IMR-90 (cell line): ENCODE measurements at regions not wholly inside any gene's neighbourhood (a gene's known extent, or its start where the extent isn't known, plus 50 kb on each side); places are given as distances from the start of the nearest gene placed in this dataset.

ENCODE experiments used
- ATAC-seq: fragments of 200-7000 bp; cut with Tn5 transposase; 2 replicates; pipeline ENCODE4 v1.9.1; 2020; ENCODE audit warnings: low read depth, mild to moderate bottlenecking, moderate library complexity
- BruUV-seq: library from RNA; stranded (reverse); fragments of 400-500 nt; replicated peaks from 2 replicates; lab custom pipeline; 2021; lab: Mats Ljungman, UMichigan
- CTCF ChIA-PET: fragments of 300-600 bp; formaldehyde crosslinking; extraction: SDS; loops from one replicate; lab custom pipeline; 2021; ENCODE audit warnings: antibody characterized with exemption; lab: Yijun Ruan, JAX
- POLR2A ChIA-PET: fragments of 300-600 bp; sonication (Branson Sonifier 250); formaldehyde crosslinking; loops from one replicate; lab custom pipeline; 2022; ENCODE audit warnings: antibody characterized with exemption; ENCODE audit not compliant: unreplicated experiment; lab: Charles Lee
- DNase-seq: peaks from one replicate; pipeline ENCODE4 v3.0.0; 2013
- H2AFZ ChIP-seq: replicated peaks from 2 replicates; pipeline ENCODE3; 2013; ENCODE audit warnings: low read length, mild to moderate bottlenecking; ENCODE audit not compliant: poor library complexity
- H2AK5ac ChIP-seq: 2 replicates; pipeline ENCODE4 v1.6.1; 2013; ENCODE audit warnings: low read depth, low read length, inconsistent platforms
- H2AK9ac ChIP-seq: replicated peaks from 2 replicates; pipeline ENCODE3; 2013; ENCODE audit warnings: mild to moderate bottlenecking, low read depth, low read length, moderate library complexity; ENCODE audit not compliant: poor library complexity
- H2BK120ac ChIP-seq: 2 replicates; pipeline ENCODE4 v1.6.1; 2013; ENCODE audit warnings: low read depth, low read length, inconsistent platforms
- H2BK15ac ChIP-seq: 3 replicates; pipeline ENCODE4 v1.6.1; 2013; ENCODE audit warnings: low read depth, low read length, inconsistent platforms
- H2BK20ac ChIP-seq: 2 replicates; pipeline ENCODE4 v1.6.1; 2013; ENCODE audit warnings: low read depth, mild to moderate bottlenecking, inconsistent platforms, low read length, moderate library complexity
- H2BK5ac ChIP-seq: 2 replicates; pipeline ENCODE4 v1.6.1; 2013; ENCODE audit warnings: mild to moderate bottlenecking, low read depth, low read length, inconsistent platforms; ENCODE audit not compliant: poor library complexity, severe bottlenecking
- H3K14ac ChIP-seq: replicated peaks from 2 replicates; pipeline ENCODE4 v1.6.1; 2013; ENCODE audit warnings: low read depth, low read length, inconsistent platforms
- H3K18ac ChIP-seq: 2 replicates; pipeline ENCODE4 v1.6.1; 2013; ENCODE audit warnings: low read depth, low read length, control low read depth
- H3K23ac ChIP-seq: 2 replicates; pipeline ENCODE4 v1.6.1; 2013; ENCODE audit warnings: low read depth, low read length, inconsistent platforms
- H3K27ac ChIP-seq: 2 replicates; pipeline ENCODE4 v1.5.1; 2013; ENCODE audit warnings: mild to moderate bottlenecking, control low read depth, low read length; ENCODE audit not compliant: insufficient read depth
- H3K27me3 ChIP-seq: 2 replicates; pipeline ENCODE4 v1.6.1; 2013; ENCODE audit warnings: low read length; ENCODE audit not compliant: control insufficient read depth, insufficient read depth
- H3K36me3 ChIP-seq: 2 replicates; pipeline ENCODE4 v1.6.1; 2013; ENCODE audit warnings: low read length, mixed read lengths; ENCODE audit not compliant: control insufficient read depth, insufficient read depth
- H3K4ac ChIP-seq: 2 replicates; pipeline ENCODE4 v1.6.1; 2013; ENCODE audit warnings: low read depth, low read length, inconsistent platforms
- H3K4me1 ChIP-seq: 2 replicates; pipeline ENCODE4 v1.6.1; 2013; ENCODE audit warnings: low read length, mixed read lengths; ENCODE audit not compliant: control insufficient read depth, insufficient read depth
- H3K4me2 ChIP-seq: 2 replicates; pipeline ENCODE4 v1.6.1; 2013; ENCODE audit warnings: low read depth, mild to moderate bottlenecking, control low read depth, low read length, moderate library complexity
- H3K4me3 ChIP-seq: 2 replicates; pipeline ENCODE4 v1.5.1; 2013; ENCODE audit warnings: low read depth, mild to moderate bottlenecking, control low read depth, low read length, moderate library complexity; ENCODE audit not compliant: insufficient read depth
- H3K56ac ChIP-seq: 2 replicates; pipeline ENCODE4 v1.6.1; 2013; ENCODE audit warnings: low read length, inconsistent platforms; ENCODE audit not compliant: insufficient read depth; ENCODE audit errors: extremely low read depth
- H3K79me1 ChIP-seq, 2 experiments: 2 replicates each; pipeline ENCODE4 v1.6.1; 2013; ENCODE audit warnings: low read length in 2 of 2, inconsistent platforms in 1 of 2, low read depth in 1 of 2
- H3K9ac ChIP-seq: 2 replicates; pipeline ENCODE4 v1.6.1; 2013; ENCODE audit warnings: low read depth, low read length, control low read depth
- H3K9me1 ChIP-seq: 2 replicates; pipeline ENCODE4 v1.6.1; 2013; ENCODE audit warnings: low read length, inconsistent platforms; ENCODE audit not compliant: insufficient read depth
- H3K9me3 ChIP-seq: 2 replicates; pipeline ENCODE4 v1.6.1; 2013; ENCODE audit warnings: low read length; ENCODE audit not compliant: control insufficient read depth, insufficient read depth
- H4K20me1 ChIP-seq: 2 replicates; pipeline ENCODE4 v1.6.1; 2013; ENCODE audit warnings: low read length, inconsistent platforms; ENCODE audit not compliant: insufficient read depth
- H4K5ac ChIP-seq: 2 replicates; pipeline ENCODE4 v1.6.1; 2013; ENCODE audit warnings: mild to moderate bottlenecking, low read depth, low read length, control low read depth
- H4K8ac ChIP-seq, 2 experiments: 2 replicates each; pipeline ENCODE4 v1.6.1; 2013; ENCODE audit warnings: low read depth in 2 of 2, low read length in 2 of 2, control low read depth in 1 of 2, inconsistent platforms in 1 of 2
- H4K91ac ChIP-seq: 2 replicates; pipeline ENCODE4 v1.6.1; 2013; ENCODE audit warnings: low read depth, low read length, inconsistent platforms; ENCODE audit not compliant: insufficient read depth
- BHLHE40 ChIP-seq: fragments of 150-350 bp; IDR thresholded peaks from 2 replicates; pipeline ENCODE4 v1.6.1; 2016; ENCODE audit warnings: mild to moderate bottlenecking, low read depth, low read length
- CEBPB ChIP-seq: IDR thresholded peaks from 2 replicates; pipeline ENCODE4 v1.6.1; 2012; ENCODE audit warnings: low read depth, low read length, improper control_type of control experiment
- CHD1 ChIP-seq: IDR thresholded peaks from 2 replicates; pipeline ENCODE4 v1.6.1; 2012; ENCODE audit warnings: low read depth, low read length, improper control_type of control experiment
- FOS ChIP-seq: fragments of 150-350 bp; IDR thresholded peaks from 2 replicates; pipeline ENCODE4 v1.6.1; 2016; ENCODE audit warnings: low read depth, low read length
- MAFK ChIP-seq: IDR thresholded peaks from 2 replicates; pipeline ENCODE4 v1.6.1; 2012; ENCODE audit warnings: low read depth, low read length, improper control_type of control experiment
- MAZ ChIP-seq: IDR thresholded peaks from 2 replicates; pipeline ENCODE4 v1.6.1; 2012; ENCODE audit warnings: low read depth, mild to moderate bottlenecking, low read length, improper control_type of control experiment, moderate library complexity, borderline replicate concordance
- MXI1 ChIP-seq: IDR thresholded peaks from 2 replicates; pipeline ENCODE4 v1.6.1; 2012; ENCODE audit warnings: low read depth, mild to moderate bottlenecking, low read length, moderate library complexity, borderline replicate concordance
- NFE2L2 ChIP-seq: fragments of 150-350 bp; IDR thresholded peaks from 2 replicates; pipeline ENCODE4 v1.6.1; 2016; ENCODE audit warnings: low read depth, mild to moderate bottlenecking, low read length
- POLR2A ChIP-seq: IDR thresholded peaks from 2 replicates; pipeline ENCODE4 v1.6.1; 2012; ENCODE audit warnings: mild to moderate bottlenecking, low read depth, low read length
- RAD21 ChIP-seq: IDR thresholded peaks from 2 replicates; pipeline ENCODE4 v1.6.1; 2012; ENCODE audit warnings: low read length, improper control_type of control experiment
- RCOR1 ChIP-seq: IDR thresholded peaks from 2 replicates; pipeline ENCODE4 v1.6.1; 2012; ENCODE audit warnings: mild to moderate bottlenecking, low read length, improper control_type of control experiment; ENCODE audit not compliant: insufficient replicate concordance
- RFX5 ChIP-seq: IDR thresholded peaks from 2 replicates; pipeline ENCODE4 v1.8.0; 2012; ENCODE audit warnings: low read depth, mild to moderate bottlenecking, low read length, moderate library complexity
- SMC3 ChIP-seq: fragments of 150-350 bp; IDR thresholded peaks from 2 replicates; pipeline ENCODE4 v1.6.1; 2016; ENCODE audit warnings: low read depth, mild to moderate bottlenecking, antibody characterized with exemption, low read length, moderate library complexity
- WGBS, 2 experiments: methylation state at CpG; one replicate each; pipeline versions ENCODE4 v1.1.5 to v1.1.7; 2013; ENCODE audit warnings: missing lambda C conversion rate in 2 of 2; ENCODE audit not compliant: insufficient read length in 1 of 2; ENCODE audit errors: extremely low coverage in 2 of 2; 5-methylcytosine and 5-hydroxymethylcytosine counted together
- dilution Hi-C: fragments of 300-500 bp; cut with HindIII; formaldehyde crosslinking; loops from one replicate; pipeline ENCODE4 v1.14.3; 2018; ENCODE audit warnings: low sequenced_read_pairs; ENCODE audit not compliant: unreplicated experiment
- in situ Hi-C: fragments of 300-500 bp; cut with MboI; formaldehyde crosslinking; loops from 3 replicates; pipeline ENCODE4 v1.14.3; 2019; ENCODE audit warnings: low sequenced_read_pairs, inconsistent platforms, mixed read lengths
- intact Hi-C: fragments of 100-400 bp; cut with micrococcal nuclease; formaldehyde crosslinking; loops from 2 replicates; pipeline ENCODE4 v1.10.0; 2022
- TF ChIP-seq, protein P1 (sequence below): conservative IDR thresholded peaks from 2 replicates; pipeline ENCODE4 v1.5.1; 2012; ENCODE audit warnings: mild to moderate bottlenecking, low read depth, low read length, improper control_type of control experiment
- TF ChIP-seq, protein P2 (sequence below): fragments of 150-350 bp; IDR thresholded peaks from 2 replicates; pipeline ENCODE4 v1.6.1; 2016; ENCODE audit warnings: low read depth, mild to moderate bottlenecking, low read length, moderate library complexity, borderline replicate concordance

DNA sequence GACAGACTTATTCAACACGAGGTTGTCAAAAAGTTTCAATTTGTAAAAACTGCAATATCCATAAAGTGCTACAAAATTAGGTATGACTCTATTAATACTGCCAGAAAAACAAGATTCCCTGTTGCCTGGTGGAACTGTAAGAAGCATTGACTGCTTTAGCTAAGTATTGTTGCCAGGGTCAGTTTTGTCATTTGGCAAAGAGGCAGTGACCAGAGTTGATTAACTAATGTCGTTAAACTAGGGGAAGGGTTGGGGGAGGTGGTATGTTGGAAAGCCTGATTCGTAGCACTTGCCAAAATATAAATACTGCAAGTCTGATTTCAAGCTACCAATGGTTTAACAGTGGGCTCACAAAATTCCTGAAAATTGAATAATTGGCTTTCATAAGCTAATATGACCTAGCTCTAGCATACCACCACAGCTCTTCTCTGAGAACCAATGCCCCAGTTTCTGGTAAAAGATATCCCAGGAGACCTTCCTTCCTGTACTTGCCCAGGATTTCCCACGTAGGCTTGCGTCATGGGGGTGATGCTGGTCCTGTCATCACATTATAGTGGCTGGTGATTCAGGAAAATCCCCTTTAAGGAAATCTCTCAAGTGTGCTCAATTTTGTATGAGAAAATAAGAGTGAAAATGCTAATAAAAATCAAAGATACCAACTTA is 266.4 kb upstream of the TBC1D5 start:
- POLR2A ChIA-PET: no interaction called here
- H2BK20ac ChIP-seq: no peak overlapping the region
- no peaks in the 10 kb centered on the region for H3K27me3 ChIP-seq
- no peaks in the 10 kb centered on the region for H3K9me3 ChIP-seq
- no peaks in the 10 kb centered on the region for H3K36me3 ChIP-seq
- no TSS peak for BruUV-seq
- CTCF ChIA-PET: no interaction called here
- dilution Hi-C loops (no loop called here), intact Hi-C loops (no loop called here), in situ Hi-C loops (no loop called here)
- H2AFZ ChIP-seq: no peak overlapping the region
- ATAC-seq: no peak
- H2AK5ac ChIP-seq: no peak overlapping the region
- no peaks in the 10 kb centered on the region for H3K79me1 ChIP-seq
- no peak overlapping the region for H3K4me2 ChIP-seq
- H3K23ac ChIP-seq: no peak overlapping the region
- no peak overlapping the region for H3K56ac ChIP-seq
- no peak overlapping the region for H3K4ac ChIP-seq
- H3K9ac ChIP-seq: no peak overlapping the region
- no peak overlapping the region for H4K91ac ChIP-seq
- TF ChIP-seq BHLHE40 (no peak), NFE2L2 (no peak), MXI1 (no peak), RAD21 (no peak), POLR2A (no peak), RFX5 (no peak), RCOR1 (no peak), CEBPB (no peak), MAZ (no peak), MAFK (no peak), CHD1 (no peak), SMC3 (no peak), FOS (no peak)
- TF ChIP-seq, protein P1, sequence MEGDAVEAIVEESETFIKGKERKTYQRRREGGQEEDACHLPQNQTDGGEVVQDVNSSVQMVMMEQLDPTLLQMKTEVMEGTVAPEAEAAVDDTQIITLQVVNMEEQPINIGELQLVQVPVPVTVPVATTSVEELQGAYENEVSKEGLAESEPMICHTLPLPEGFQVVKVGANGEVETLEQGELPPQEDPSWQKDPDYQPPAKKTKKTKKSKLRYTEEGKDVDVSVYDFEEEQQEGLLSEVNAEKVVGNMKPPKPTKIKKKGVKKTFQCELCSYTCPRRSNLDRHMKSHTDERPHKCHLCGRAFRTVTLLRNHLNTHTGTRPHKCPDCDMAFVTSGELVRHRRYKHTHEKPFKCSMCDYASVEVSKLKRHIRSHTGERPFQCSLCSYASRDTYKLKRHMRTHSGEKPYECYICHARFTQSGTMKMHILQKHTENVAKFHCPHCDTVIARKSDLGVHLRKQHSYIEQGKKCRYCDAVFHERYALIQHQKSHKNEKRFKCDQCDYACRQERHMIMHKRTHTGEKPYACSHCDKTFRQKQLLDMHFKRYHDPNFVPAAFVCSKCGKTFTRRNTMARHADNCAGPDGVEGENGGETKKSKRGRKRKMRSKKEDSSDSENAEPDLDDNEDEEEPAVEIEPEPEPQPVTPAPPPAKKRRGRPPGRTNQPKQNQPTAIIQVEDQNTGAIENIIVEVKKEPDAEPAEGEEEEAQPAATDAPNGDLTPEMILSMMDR: no peak
- TF ChIP-seq, protein P2, sequence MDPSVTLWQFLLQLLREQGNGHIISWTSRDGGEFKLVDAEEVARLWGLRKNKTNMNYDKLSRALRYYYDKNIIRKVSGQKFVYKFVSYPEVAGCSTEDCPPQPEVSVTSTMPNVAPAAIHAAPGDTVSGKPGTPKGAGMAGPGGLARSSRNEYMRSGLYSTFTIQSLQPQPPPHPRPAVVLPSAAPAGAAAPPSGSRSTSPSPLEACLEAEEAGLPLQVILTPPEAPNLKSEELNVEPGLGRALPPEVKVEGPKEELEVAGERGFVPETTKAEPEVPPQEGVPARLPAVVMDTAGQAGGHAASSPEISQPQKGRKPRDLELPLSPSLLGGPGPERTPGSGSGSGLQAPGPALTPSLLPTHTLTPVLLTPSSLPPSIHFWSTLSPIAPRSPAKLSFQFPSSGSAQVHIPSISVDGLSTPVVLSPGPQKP: no peak
- H2BK120ac ChIP-seq: no peak overlapping the region
- H4K5ac ChIP-seq: no peak overlapping the region
- no peak overlapping the region for H3K14ac ChIP-seq
- no peaks in the 10 kb centered on the region for H3K9me1 ChIP-seq
- no peak overlapping the region for H3K4me3 ChIP-seq
- WGBS, 2 experiments: 33% methylated on average over 1 of the region's 5 CpGs; no CpG with 5 or more reads in 1 of the 2 experiments
- H3K27ac ChIP-seq: no peak overlapping the region
- no peaks in the 10 kb centered on the region for H3K4me1 ChIP-seq
- no peaks in the 10 kb centered on the region for H4K20me1 ChIP-seq
- no peak overlapping the region for H2BK5ac ChIP-seq
- H2AK9ac ChIP-seq: no peak overlapping the region
- H3K18ac ChIP-seq: no peak overlapping the region
- no peak overlapping the region for H4K8ac ChIP-seq
- no peak overlapping the region for H2BK15ac ChIP-seq
- DNase-seq: no peak
